Uterus (tissue), 3 donors: ENCODE measurements at regions not wholly inside any gene's neighbourhood (a gene's known extent, or its start where the extent isn't known, plus 50 kb on each side); places are given as distances from the start of the nearest gene placed in this dataset.

Experiments
- DNase-seq, 2 donors: peaks; one replicate each; pipeline ENCODE4 v3.0.0-alpha.2; 2019 to 2020
- H3K27ac ChIP-seq, 2 donors: fragments of 200-600 bp; sonication (generic); 1 replicate in 1 of 2; 2 replicates in 1 of 2; pipeline ENCODE4 v1.5.1; 2016 to 2018
- H3K27me3 ChIP-seq, 2 donors: fragments of 200-600 bp; sonication (generic); one replicate each; pipeline ENCODE4 v1.5.1; 2018 to 2019; ENCODE audit warnings: control low read depth in 1 of 2
- H3K36me3 ChIP-seq, 2 donors: fragments of 200-600 bp; sonication (generic); one replicate each; pipeline ENCODE4 v1.5.1; 2019; ENCODE audit warnings: control low read depth in 1 of 2
- H3K4me1 ChIP-seq, 2 donors: fragments of 200-600 bp; sonication (generic); one replicate each; pipeline ENCODE4 v1.5.1; 2018 to 2019; ENCODE audit warnings: control low read depth in 1 of 2
- H3K4me3 ChIP-seq, 2 donors: fragments of 200-600 bp; sonication (generic); 1 replicate in 1 of 2; 2 replicates in 1 of 2; pipeline ENCODE4 v1.5.1; 2018 to 2019; ENCODE audit warnings: mild to moderate bottlenecking in 1 of 2
- H3K9me3 ChIP-seq, 2 donors: fragments of 200-600 bp; sonication (generic); one replicate each; pipeline ENCODE4 v1.5.1; 2019; ENCODE audit warnings: control low read depth in 1 of 2
- POLR2A ChIP-seq, 2 donors: fragments of 450-650 bp; IDR thresholded peaks; one replicate each; pipeline ENCODE4 v1.6.1; 2016; ENCODE audit warnings: antibody characterized with exemption in 2 of 2, mild to moderate bottlenecking in 1 of 2, moderate library complexity in 1 of 2
- intact Hi-C: fragments of 100-400 bp; cut with DNase I; formaldehyde crosslinking; loops from one replicate; pipeline ENCODE4 v1.15.1; 2023; ENCODE audit warnings: low total_unique reads
- TF ChIP-seq, protein P1 (sequence below), 4 experiments: fragments of 200-600 bp in 2 of 4; fragments of 450-650 bp in 2 of 4; sonication (generic) in 2 of 4; IDR thresholded peaks; one replicate each; pipeline ENCODE4 v1.5.1; 2016 to 2019; ENCODE audit warnings: antibody characterized with exemption in 4 of 4, mild to moderate bottlenecking in 2 of 4, moderate library complexity in 1 of 4
- donor health status: DM: yes; HTN: yes; CAD: no.

DNA sequence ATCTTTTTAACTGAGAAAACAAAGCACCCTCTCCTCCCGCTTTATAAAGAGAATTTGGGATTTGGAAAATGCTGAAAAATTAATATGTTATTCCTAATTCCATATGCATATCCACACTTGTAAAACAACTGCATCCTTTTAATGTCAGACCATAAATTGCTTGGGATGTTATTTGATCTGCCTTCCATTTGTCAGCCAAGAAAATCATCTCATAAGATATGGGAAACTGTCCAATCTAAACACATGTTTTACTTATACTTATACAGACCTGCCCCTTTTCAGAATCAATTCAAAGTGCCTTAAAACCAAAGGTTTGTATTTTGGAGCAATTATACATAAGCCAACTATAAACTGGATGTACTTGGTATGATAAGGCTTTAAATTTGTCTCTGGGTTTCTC lies 595.5 kb upstream of the PFKP start:
- H3K4me3 ChIP-seq = no peak overlapping the region
- no peak for DNase-seq
- H3K27me3 ChIP-seq = no peaks in the 10 kb centered on the region
- no peaks in the 10 kb centered on the region for H3K4me1 ChIP-seq
- intact Hi-C loops = no loop called here
- no peaks in the 10 kb centered on the region for H3K36me3 ChIP-seq
- no peaks in the 10 kb centered on the region for H3K9me3 ChIP-seq
- no peak overlapping the region for H3K27ac ChIP-seq
- TF ChIP-seq POLR2A (IDR thresholded peaks at IDR 0.05) = no peak
- TF ChIP-seq, protein P1, sequence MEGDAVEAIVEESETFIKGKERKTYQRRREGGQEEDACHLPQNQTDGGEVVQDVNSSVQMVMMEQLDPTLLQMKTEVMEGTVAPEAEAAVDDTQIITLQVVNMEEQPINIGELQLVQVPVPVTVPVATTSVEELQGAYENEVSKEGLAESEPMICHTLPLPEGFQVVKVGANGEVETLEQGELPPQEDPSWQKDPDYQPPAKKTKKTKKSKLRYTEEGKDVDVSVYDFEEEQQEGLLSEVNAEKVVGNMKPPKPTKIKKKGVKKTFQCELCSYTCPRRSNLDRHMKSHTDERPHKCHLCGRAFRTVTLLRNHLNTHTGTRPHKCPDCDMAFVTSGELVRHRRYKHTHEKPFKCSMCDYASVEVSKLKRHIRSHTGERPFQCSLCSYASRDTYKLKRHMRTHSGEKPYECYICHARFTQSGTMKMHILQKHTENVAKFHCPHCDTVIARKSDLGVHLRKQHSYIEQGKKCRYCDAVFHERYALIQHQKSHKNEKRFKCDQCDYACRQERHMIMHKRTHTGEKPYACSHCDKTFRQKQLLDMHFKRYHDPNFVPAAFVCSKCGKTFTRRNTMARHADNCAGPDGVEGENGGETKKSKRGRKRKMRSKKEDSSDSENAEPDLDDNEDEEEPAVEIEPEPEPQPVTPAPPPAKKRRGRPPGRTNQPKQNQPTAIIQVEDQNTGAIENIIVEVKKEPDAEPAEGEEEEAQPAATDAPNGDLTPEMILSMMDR (IDR thresholded peaks at IDR 0.05) = no peak

DNA sequence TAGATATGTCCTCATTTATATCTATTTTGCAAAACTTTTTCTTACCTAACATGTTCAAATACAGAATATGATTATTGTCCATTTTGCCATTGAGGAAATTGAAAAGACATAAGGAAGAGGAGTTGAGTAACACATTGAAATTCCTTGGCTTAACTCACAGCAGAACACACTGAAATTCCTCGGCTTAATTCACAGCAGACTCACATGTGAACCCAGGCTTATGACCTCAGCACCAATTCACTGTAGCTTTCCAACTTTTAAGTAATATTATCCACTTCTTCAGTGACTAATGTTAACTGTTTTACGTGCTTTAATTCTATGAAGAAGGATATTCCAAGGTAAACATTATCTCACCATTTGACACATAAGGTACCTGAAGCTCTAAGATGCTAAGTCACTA lies 597.5 kb upstream of the PFKP start:
- H3K27me3 ChIP-seq = no peaks in the 10 kb centered on the region
- H3K9me3 ChIP-seq = peaks cover 0 to 5% of the 10 kb centered on the region in 2 donors
- no peak overlapping the region for H3K4me3 ChIP-seq
- no peak for TF ChIP-seq POLR2A (IDR thresholded peaks at IDR 0.05)
- TF ChIP-seq, protein P1 (IDR thresholded peaks at IDR 0.05) = no peak
- DNase-seq = no peak
- H3K4me1 ChIP-seq = no peaks in the 10 kb centered on the region
- no peak overlapping the region for H3K27ac ChIP-seq
- intact Hi-C loops = no loop called here
- H3K36me3 ChIP-seq = no peaks in the 10 kb centered on the region

- DNase-seq = no peak
- Histone ChIP-seq H3K4me3 (no peak overlapping the region), H3K36me3 (no peaks in the 10 kb centered on the region), H3K9me3 (peaks cover 0 to 5% of the 10 kb centered on the region in 2 donors), H3K4me1 (no peaks in the 10 kb centered on the region), H3K27ac (no peak overlapping the region), H3K27me3 (no peaks in the 10 kb centered on the region)
- no peak for TF ChIP-seq POLR2A (IDR thresholded peaks at IDR 0.05)
- TF ChIP-seq, protein P1 (IDR thresholded peaks at IDR 0.05) = no peak
- intact Hi-C loops = no loop called here
Observed at GRCh38 chr10:2464483-2464882, 602.9 kb upstream of the PFKP start.

DNA sequence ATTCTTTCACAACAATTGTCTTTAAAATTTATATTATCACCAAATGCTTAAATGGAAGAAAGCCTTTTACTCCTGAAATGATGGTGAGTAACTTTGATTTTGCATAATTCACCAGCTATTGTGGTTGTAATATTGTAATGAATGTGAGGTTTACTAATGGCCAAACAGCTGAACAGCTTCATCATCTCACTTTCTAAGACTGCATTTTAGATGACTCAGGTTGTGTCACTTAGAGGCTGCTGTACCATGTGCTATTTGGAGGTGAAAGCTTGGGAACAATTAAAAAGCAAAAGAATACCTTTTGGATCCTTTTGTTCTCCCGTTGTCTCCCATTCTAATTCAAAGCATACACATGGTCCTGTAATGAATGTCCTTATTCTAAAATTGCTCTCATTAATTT lies 604.0 kb upstream of the PFKP start:
- Histone ChIP-seq H3K27me3 (no peaks in the 10 kb centered on the region), H3K9me3 (peaks cover 0 to 5% of the 10 kb centered on the region in 2 donors), H3K27ac (no peak overlapping the region), H3K36me3 (no peaks in the 10 kb centered on the region), H3K4me1 (no peaks in the 10 kb centered on the region), H3K4me3 (no peak overlapping the region)
- TF ChIP-seq, protein P1 (IDR thresholded peaks at IDR 0.05) = no peak
- TF ChIP-seq POLR2A (IDR thresholded peaks at IDR 0.05) = no peak
- DNase-seq = no peak
- intact Hi-C loops = no loop called here

GRCh38 chr10:2462581-2462980 lies 604.8 kb upstream of the PFKP start:
- DNase-seq = no peak
- Histone ChIP-seq H3K27me3 (no peaks in the 10 kb centered on the region), H3K9me3 (peaks cover 0 to 5% of the 10 kb centered on the region in 2 donors), H3K36me3 (no peaks in the 10 kb centered on the region), H3K27ac (no peak overlapping the region), H3K4me1 (no peaks in the 10 kb centered on the region), H3K4me3 (no peak overlapping the region)
- TF ChIP-seq POLR2A (IDR thresholded peaks at IDR 0.05) = no peak
- TF ChIP-seq, protein P1 (IDR thresholded peaks at IDR 0.05) = no peak
- intact Hi-C loops = no loop called here
